Mucosa of gallbladder (tissue), 1 donor: ENCODE measurements at regions not wholly inside any gene's neighbourhood (a gene's known extent, or its start where the extent isn't known, plus 50 kb on each side); places are given as distances from the start of the nearest gene placed in this dataset.
A peak's percentile ranks its signal among the peaks of the same experiment; 100 is the strongest.

ENCODE experiments used
- DNase-seq: peaks from one replicate; pipeline ENCODE4 v3.0.0-alpha.2; 2020; ENCODE audit warnings: low spot score
- donor health status: DM: no; HTN: no; CAD: no.

GRCh38 chr18:57991552-57991951 is 52.5 kb upstream of the NEDD4L start:
- DNase-seq, result no peak

DNA sequence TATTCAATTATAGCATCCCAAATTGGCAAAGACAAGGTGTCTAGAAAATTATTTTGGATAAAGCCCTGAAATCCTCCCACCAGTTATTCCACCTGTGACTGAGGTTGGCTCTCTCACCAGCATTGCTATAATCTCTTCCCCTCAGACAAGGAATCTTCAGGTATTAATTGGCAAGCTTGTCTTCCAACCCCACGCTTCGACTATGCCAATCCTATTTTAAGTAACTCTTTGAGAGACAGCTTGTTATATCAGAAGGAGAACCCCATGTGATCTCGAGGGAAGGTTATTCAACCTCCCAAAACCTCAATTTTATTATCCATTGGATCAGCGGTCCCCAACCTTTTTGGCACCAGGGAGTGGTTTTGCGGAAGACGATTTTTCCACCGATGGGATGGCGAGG is 54.5 kb upstream of the NEDD4L start:
- no peak for DNase-seq

GRCh38 chr18:57984490-57985115 is 59.4 kb upstream of the NEDD4L start:
- no peak for DNase-seq

DNA sequence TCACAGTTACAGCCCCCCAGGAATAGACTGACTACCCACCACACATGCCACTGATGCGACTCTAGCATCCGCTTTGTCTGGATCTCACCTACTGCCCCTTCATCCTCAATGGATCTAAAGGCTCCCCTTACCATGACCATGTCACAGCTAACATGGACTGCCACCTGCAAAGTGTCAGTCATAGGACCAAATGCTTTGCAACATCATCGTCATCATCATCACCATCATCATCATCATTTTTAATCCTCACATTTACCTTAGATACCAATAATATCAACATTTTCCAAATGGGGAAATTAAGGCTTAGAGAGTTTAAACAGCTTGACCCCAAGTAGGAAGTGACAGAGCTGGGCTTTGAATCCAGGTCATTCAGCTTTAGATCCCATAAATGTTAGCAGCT is 60.1 kb upstream of the NEDD4L start:
- no peak for DNase-seq

- no peak for DNase-seq
These were observed 60.6 kb upstream of the NEDD4L start for GRCh38 chr18:57983472-57983871.

GRCh38 chr18:57982372-57983021 is 61.5 kb upstream of the NEDD4L start:
- no peak for DNase-seq

GRCh38 chr18:57981308-57982028 is 62.6 kb upstream of the NEDD4L start:
- DNase-seq, result no peak

DNA sequence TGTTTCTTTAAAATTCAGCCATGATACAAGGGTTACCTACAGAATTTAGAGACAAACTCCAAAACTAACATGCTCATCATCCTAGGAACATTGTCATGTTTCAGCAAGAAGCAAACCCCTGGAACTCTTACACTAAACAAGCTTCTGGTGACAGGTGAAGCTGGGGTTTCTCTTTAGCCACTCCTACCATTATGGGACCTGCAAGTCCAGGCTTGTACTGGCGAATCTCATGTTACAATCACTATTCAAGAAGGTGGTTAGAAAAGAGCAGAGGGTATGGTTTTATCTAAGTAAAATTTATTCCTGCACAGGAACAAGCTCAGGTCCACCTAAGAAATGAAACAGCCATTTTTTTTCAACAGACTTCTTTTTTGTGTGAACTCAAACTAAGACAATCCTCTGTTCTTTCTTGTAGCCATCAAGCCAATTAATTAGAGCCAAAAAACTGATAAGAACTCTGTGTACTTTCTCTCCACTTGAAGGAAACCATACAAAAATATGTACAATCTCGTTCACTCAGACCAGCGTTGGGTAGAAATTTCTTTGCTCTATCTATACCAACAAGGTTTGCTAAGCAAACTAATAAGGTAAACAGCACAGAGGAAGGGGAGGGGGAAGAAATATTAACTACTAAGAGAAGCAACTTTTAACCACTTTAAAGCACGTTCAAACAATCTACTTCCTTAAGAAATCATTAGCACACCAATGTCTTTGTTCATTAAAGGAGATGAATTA is 63.3 kb upstream of the NEDD4L start:
- DNase-seq, result no peak

GRCh38 chr18:57976230-57976773 is 67.7 kb upstream of the NEDD4L start:
- no peak for DNase-seq

GRCh38 chr18:57975805-57976204 is 68.2 kb upstream of the NEDD4L start:
- DNase-seq, result no peak

- no peak for DNase-seq
These were observed 69.3 kb upstream of the NEDD4L start for GRCh38 chr18:57974585-57975265.

DNA sequence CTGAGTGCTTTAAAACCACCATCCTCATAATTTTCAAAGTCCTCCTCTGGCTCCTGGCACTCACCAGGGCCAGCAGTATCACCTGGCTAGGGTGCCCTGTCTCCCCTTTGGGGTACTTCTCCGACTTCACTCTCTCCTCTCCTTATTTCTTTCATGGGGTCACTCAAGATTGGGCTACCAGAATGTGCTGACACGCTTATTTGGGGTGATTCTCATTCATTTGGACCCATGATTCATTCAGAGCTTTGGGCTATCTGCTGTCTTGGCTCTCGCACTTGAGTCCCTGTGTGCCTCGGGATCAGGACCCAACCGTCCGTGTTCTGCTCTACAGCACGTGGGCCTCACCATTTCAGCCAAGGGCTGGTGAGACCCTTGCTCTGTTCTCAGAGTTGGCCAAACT is 70.1 kb upstream of the NEDD4L start:
- no peak for DNase-seq

DNA sequence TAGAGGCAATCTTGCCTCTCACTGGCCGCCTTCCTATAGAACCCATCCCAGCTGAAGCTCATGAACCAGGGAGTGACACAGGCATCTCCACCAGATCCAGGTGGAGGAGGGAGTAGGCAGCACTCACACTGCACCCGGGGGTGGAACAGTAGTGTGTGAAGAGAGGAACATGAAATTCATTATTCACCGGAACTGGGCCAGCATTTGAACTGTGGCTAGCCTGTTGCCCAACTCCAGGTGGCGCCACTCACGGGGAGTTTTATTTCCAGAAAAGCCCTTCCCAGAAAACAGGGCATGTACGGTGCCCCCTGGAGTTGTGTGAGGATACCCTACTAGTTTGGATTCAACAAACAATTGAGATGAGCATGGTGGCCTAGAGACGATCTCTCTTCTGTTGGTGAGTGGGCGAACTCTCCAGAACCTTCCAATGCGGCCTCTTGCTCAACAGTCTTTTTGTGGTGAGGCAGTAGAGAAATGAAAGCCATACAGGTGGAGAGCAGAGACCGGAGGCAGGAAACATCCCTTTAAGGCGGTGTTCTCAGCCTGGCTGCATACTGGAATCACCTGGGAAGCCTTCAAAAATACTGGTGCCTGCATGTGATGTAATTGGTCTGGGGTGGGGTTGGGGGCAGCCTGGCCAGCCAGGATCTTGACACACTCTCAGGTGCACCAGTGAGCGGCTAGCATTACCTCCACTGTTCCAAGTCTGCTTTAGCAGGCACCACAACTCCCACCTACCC is 73.5 kb upstream of the NEDD4L start:
- DNase-seq, result no peak

- DNase-seq, result no peak
These were observed 74.2 kb upstream of the NEDD4L start for GRCh38 chr18:57969824-57970223.

GRCh38 chr18:57965246-57965645 is 78.8 kb upstream of the NEDD4L start:
- DNase-seq, result no peak

- DNase-seq, result no peak
These were observed 82.0 kb upstream of the NEDD4L start for GRCh38 chr18:57961876-57962505.

GRCh38 chr18:57961411-57961810 is 82.6 kb upstream of the NEDD4L start:
- no peak for DNase-seq

GRCh38 chr18:57959278-57959677 is 84.7 kb upstream of the NEDD4L start:
- peak; percentile 51 for DNase-seq

DNA sequence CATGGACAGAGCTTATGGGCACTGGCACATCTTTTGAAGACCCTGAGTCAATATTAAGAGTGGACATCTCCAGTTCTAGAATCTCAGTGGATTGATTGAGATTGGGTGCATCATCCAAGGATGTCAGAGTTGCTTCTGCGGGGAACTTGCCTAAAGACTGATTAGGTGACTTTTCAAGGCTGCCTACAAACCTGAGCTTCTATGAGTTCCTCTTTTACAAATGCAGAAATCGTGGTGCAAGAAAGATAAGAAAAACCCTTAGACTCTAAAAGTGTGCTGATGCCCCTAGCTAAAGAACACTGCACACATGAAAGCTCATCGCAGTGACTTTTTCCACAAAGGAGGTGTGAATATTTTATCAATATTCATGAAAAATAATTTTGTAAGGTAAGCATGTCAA is 86.8 kb upstream of the NEDD4L start:
- no peak for DNase-seq

- peak; percentile 40 for DNase-seq
These were observed 87.5 kb upstream of the NEDD4L start for GRCh38 chr18:57956491-57956890.
